Suprapubic skin (tissue), 3 donors: ENCODE measurements at regions not wholly inside any gene's neighbourhood (a gene's known extent, or its start where the extent isn't known, plus 50 kb on each side); places are given as distances from the start of the nearest gene placed in this dataset.
"Not testable (repeated sequence)": the region's sequence is repeated elsewhere in the genome, so short reads cannot be mapped to it uniquely, and the experiment has no call there.

Source experiments
- POLR2A ChIP-seq, 2 donors: fragments of 450-650 bp; IDR thresholded peaks; one replicate each; pipeline ENCODE4 v1.6.1; 2017; ENCODE audit warnings: antibody characterized with exemption in 2 of 2, mild to moderate bottlenecking in 2 of 2, moderate library complexity in 2 of 2
- TF ChIP-seq, protein P1 (sequence below), 2 donors: fragments of 200-600 bp in 1 of 2; fragments of 450-650 bp in 1 of 2; sonication (generic) in 1 of 2; IDR thresholded peaks; one replicate each; pipeline ENCODE4 v1.5.1; 2016 to 2019; ENCODE audit warnings: antibody characterized with exemption in 2 of 2, mild to moderate bottlenecking in 1 of 2, moderate library complexity in 1 of 2

DNA sequence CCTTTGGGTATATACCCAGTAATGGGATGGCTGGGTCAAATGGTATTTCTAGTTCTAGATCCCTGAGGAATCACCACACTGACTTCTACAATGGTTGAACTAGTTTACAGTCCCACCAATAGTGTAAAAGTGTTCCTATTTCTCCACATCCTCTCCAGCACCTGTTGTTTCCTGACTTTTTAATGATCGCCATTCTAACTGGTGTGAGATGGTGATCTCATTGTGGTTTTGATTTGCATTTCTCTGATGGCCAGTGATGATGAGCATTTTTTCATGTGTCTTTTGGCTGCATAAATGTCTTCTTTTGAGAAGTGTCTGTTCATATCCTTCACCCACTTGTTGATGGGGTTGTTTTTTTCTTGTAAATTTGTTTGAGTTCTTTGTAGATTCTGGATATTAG lies 583.8 kb downstream of the TBC1D22A start:
- TF ChIP-seq, protein P1, sequence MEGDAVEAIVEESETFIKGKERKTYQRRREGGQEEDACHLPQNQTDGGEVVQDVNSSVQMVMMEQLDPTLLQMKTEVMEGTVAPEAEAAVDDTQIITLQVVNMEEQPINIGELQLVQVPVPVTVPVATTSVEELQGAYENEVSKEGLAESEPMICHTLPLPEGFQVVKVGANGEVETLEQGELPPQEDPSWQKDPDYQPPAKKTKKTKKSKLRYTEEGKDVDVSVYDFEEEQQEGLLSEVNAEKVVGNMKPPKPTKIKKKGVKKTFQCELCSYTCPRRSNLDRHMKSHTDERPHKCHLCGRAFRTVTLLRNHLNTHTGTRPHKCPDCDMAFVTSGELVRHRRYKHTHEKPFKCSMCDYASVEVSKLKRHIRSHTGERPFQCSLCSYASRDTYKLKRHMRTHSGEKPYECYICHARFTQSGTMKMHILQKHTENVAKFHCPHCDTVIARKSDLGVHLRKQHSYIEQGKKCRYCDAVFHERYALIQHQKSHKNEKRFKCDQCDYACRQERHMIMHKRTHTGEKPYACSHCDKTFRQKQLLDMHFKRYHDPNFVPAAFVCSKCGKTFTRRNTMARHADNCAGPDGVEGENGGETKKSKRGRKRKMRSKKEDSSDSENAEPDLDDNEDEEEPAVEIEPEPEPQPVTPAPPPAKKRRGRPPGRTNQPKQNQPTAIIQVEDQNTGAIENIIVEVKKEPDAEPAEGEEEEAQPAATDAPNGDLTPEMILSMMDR (IDR thresholded peaks at IDR 0.05): not testable (repeated sequence)
- TF ChIP-seq POLR2A (IDR thresholded peaks at IDR 0.05): not testable (repeated sequence)
